ENCODE measurements at regions not wholly inside any gene's neighbourhood (a gene's known extent, or its start where the extent isn't known, plus 50 kb on each side); places are given as distances from the start of the nearest gene placed in this dataset.

GRCh38 chr3:73245459-73245858 is 184.0 kb downstream of the EBLN2 start:
- no peak overlapping the region for H2AK5ac ChIP-seq (ENCODE audit: low read length, severe bottlenecking)
- no peak overlapping the region for H3K9ac ChIP-seq (ENCODE audit: low read length)
- no peak overlapping the region for H3K27ac ChIP-seq (ENCODE audit: low read length, poor library complexity, severe bottlenecking)

GRCh38 chr3:73249047-73249446 is 187.6 kb downstream of the EBLN2 start:
- 93% methylated on average over 4 of the region's 7 CpGs for WGBS
- no peak for DNase-seq
- Histone ChIP-seq H2BK12ac (ENCODE audit: low read length in 2 of 2) (no peak overlapping the region), H2AK5ac (ENCODE audit: low read length, severe bottlenecking) (no peak overlapping the region), H2BK15ac (ENCODE audit: low read depth, poor library complexity, severe bottlenecking) (no peak overlapping the region), H3K9ac (ENCODE audit: low read length) (no peak overlapping the region), H3K9me3 (ENCODE audit: control insufficient read depth, low read length) (peaks cover 10% of the 10 kb centered on the region), H3K27me3 (ENCODE audit: control insufficient read depth in 1 of 2, insufficient read depth in 1 of 2, low read length in 2 of 2) (peaks cover 0 to 13% of the 10 kb centered on the region in 2 experiments), H3K27ac (ENCODE audit: low read length, poor library complexity, severe bottlenecking) (no peak overlapping the region), H2AFZ (ENCODE audit: low read depth, low read length) (no peak overlapping the region), H2BK5ac (ENCODE audit: low read depth, low read length, poor library complexity, severe bottlenecking) (no peak overlapping the region), H3K4me3 (ENCODE audit: insufficient read depth in 1 of 2, low read depth in 1 of 2, low read length in 2 of 2) (no peak overlapping the region), H4K91ac (ENCODE audit: low read length) (no peak overlapping the region), H3K18ac (ENCODE audit: low read depth in 1 of 2, low read length in 2 of 2) (no peak overlapping the region), H3K23ac (ENCODE audit: low read length in 2 of 2) (no peak overlapping the region), H3K79me1 (replicated peaks; ENCODE audit: low read length, poor library complexity, severe bottlenecking) (no peaks in the 10 kb centered on the region), H4K8ac (ENCODE audit: low read length) (no peak overlapping the region), H3K4me1 (ENCODE audit: control insufficient read depth, insufficient read depth, low read depth, low read length) (no peaks in the 10 kb centered on the region), H3K4me2 (ENCODE audit: low read length, poor library complexity, severe bottlenecking) (no peak overlapping the region), H3K4ac (ENCODE audit: low read depth in 1 of 2, low read length in 2 of 2) (no peak overlapping the region), H2BK120ac (ENCODE audit: low read depth, low read length) (no peak overlapping the region), H3K14ac (ENCODE audit: low read length in 2 of 2) (no peak overlapping the region), H3K36me3 (ENCODE audit: control insufficient read depth in 1 of 2, insufficient read depth in 2 of 2, low read depth in 1 of 2, low read length in 2 of 2) (no peaks in the 10 kb centered on the region)

More at GRCh38 chr3:73245459-73245858, 184.0 kb downstream of the EBLN2 start:
- Histone ChIP-seq H3K79me1 (replicated peaks; ENCODE audit: low read length, poor library complexity, severe bottlenecking) (no peaks in the 10 kb centered on the region), H2BK12ac (ENCODE audit: low read length in 2 of 2) (no peak overlapping the region), H3K4me1 (ENCODE audit: control insufficient read depth, insufficient read depth, low read depth, low read length) (no peaks in the 10 kb centered on the region), H3K4ac (ENCODE audit: low read depth in 1 of 2, low read length in 2 of 2) (no peak overlapping the region), H3K36me3 (ENCODE audit: control insufficient read depth in 1 of 2, insufficient read depth in 2 of 2, low read depth in 1 of 2, low read length in 2 of 2) (no peaks in the 10 kb centered on the region), H3K4me2 (ENCODE audit: low read length, poor library complexity, severe bottlenecking) (no peak overlapping the region), H2BK120ac (ENCODE audit: low read depth, low read length) (no peak overlapping the region), H3K9me3 (ENCODE audit: control insufficient read depth, low read length) (peaks cover 10% of the 10 kb centered on the region), H3K23ac (ENCODE audit: low read length in 2 of 2) (no peak overlapping the region), H2BK5ac (ENCODE audit: low read depth, low read length, poor library complexity, severe bottlenecking) (no peak overlapping the region), H3K4me3 (ENCODE audit: insufficient read depth in 1 of 2, low read depth in 1 of 2, low read length in 2 of 2) (no peak overlapping the region), H4K91ac (ENCODE audit: low read length) (no peak overlapping the region), H3K14ac (ENCODE audit: low read length in 2 of 2) (no peak overlapping the region), H3K27me3 (ENCODE audit: control insufficient read depth in 1 of 2, insufficient read depth in 1 of 2, low read length in 2 of 2) (no peaks in the 10 kb centered on the region), H2BK15ac (ENCODE audit: low read depth, poor library complexity, severe bottlenecking) (no peak overlapping the region), H4K8ac (ENCODE audit: low read length) (no peak overlapping the region), H2AFZ (ENCODE audit: low read depth, low read length) (no peak overlapping the region), H3K18ac (ENCODE audit: low read depth in 1 of 2, low read length in 2 of 2) (no peak overlapping the region)
- DNase-seq, result no peak
- 52% methylated on average over 1 of the region's 1 CpG for WGBS

- no peak overlapping the region for H2AK5ac ChIP-seq (ENCODE audit: low read length, severe bottlenecking)
- no peak for DNase-seq
- no peak overlapping the region for H3K14ac ChIP-seq (ENCODE audit: low read length in 2 of 2)
- WGBS, result 53% methylated on average over 5 of the region's 5 CpGs
- no peak overlapping the region for H2BK120ac ChIP-seq (ENCODE audit: low read depth, low read length)
- no peak overlapping the region for H3K4me2 ChIP-seq (ENCODE audit: low read length, poor library complexity, severe bottlenecking)
- no peak overlapping the region for H3K27ac ChIP-seq (ENCODE audit: low read length, poor library complexity, severe bottlenecking)
- no peak overlapping the region for H3K9ac ChIP-seq (ENCODE audit: low read length)
- no peak overlapping the region for H3K23ac ChIP-seq (ENCODE audit: low read length in 2 of 2)
- no peak overlapping the region for H4K8ac ChIP-seq (ENCODE audit: low read length)
- no peak overlapping the region for H4K91ac ChIP-seq (ENCODE audit: low read length)
- H2BK5ac ChIP-seq (ENCODE audit: low read depth, low read length, poor library complexity, severe bottlenecking), result no peak overlapping the region
- no peaks in the 10 kb centered on the region for H3K79me1 ChIP-seq (replicated peaks; ENCODE audit: low read length, poor library complexity, severe bottlenecking)
- no peaks in the 10 kb centered on the region for H3K4me1 ChIP-seq (ENCODE audit: control insufficient read depth, insufficient read depth, low read depth, low read length)
- H3K4me3 ChIP-seq (ENCODE audit: insufficient read depth in 1 of 2, low read depth in 1 of 2, low read length in 2 of 2), result no peak overlapping the region
- H3K4ac ChIP-seq (ENCODE audit: low read depth in 1 of 2, low read length in 2 of 2), result no peak overlapping the region
- no peaks in the 10 kb centered on the region for H3K36me3 ChIP-seq (ENCODE audit: control insufficient read depth in 1 of 2, insufficient read depth in 2 of 2, low read depth in 1 of 2, low read length in 2 of 2)
- no peak overlapping the region for H2AFZ ChIP-seq (ENCODE audit: low read depth, low read length)
- H2BK15ac ChIP-seq (ENCODE audit: low read depth, poor library complexity, severe bottlenecking), result no peak overlapping the region
- no peak overlapping the region for H3K18ac ChIP-seq (ENCODE audit: low read depth in 1 of 2, low read length in 2 of 2)
- no peaks in the 10 kb centered on the region for H3K9me3 ChIP-seq (ENCODE audit: control insufficient read depth, low read length)
- H3K27me3 ChIP-seq (ENCODE audit: control insufficient read depth in 1 of 2, insufficient read depth in 1 of 2, low read length in 2 of 2), result peaks cover 0 to 39% of the 10 kb centered on the region in 2 experiments
- H2BK12ac ChIP-seq (ENCODE audit: low read length in 2 of 2), result no peak overlapping the region
Measured at GRCh38 chr3:73254062-73254461, 192.6 kb downstream of the EBLN2 start.

- Histone ChIP-seq H4K91ac (ENCODE audit: low read length) (no peak overlapping the region), H3K14ac (ENCODE audit: low read length in 2 of 2) (no peak overlapping the region), H3K4me2 (ENCODE audit: low read length, poor library complexity, severe bottlenecking) (no peak overlapping the region), H2AK5ac (ENCODE audit: low read length, severe bottlenecking) (no peak overlapping the region), H3K4me1 (ENCODE audit: control insufficient read depth, insufficient read depth, low read depth, low read length) (no peaks in the 10 kb centered on the region), H3K79me1 (replicated peaks; ENCODE audit: low read length, poor library complexity, severe bottlenecking) (no peaks in the 10 kb centered on the region), H3K4me3 (ENCODE audit: insufficient read depth in 1 of 2, low read depth in 1 of 2, low read length in 2 of 2) (no peak overlapping the region), H4K8ac (ENCODE audit: low read length) (no peak overlapping the region), H2AFZ (ENCODE audit: low read depth, low read length) (no peak overlapping the region), H2BK12ac (ENCODE audit: low read length in 2 of 2) (no peak overlapping the region), H3K18ac (ENCODE audit: low read depth in 1 of 2, low read length in 2 of 2) (no peak overlapping the region), H2BK5ac (ENCODE audit: low read depth, low read length, poor library complexity, severe bottlenecking) (no peak overlapping the region), H3K36me3 (ENCODE audit: control insufficient read depth in 1 of 2, insufficient read depth in 2 of 2, low read depth in 1 of 2, low read length in 2 of 2) (no peaks in the 10 kb centered on the region), H2BK120ac (ENCODE audit: low read depth, low read length) (no peak overlapping the region), H2BK15ac (ENCODE audit: low read depth, poor library complexity, severe bottlenecking) (no peak overlapping the region), H3K23ac (ENCODE audit: low read length in 2 of 2) (no peak overlapping the region), H3K27ac (ENCODE audit: low read length, poor library complexity, severe bottlenecking) (no peak overlapping the region), H3K27me3 (ENCODE audit: control insufficient read depth in 1 of 2, insufficient read depth in 1 of 2, low read length in 2 of 2) (peaks cover 0 to 54% of the 10 kb centered on the region in 2 experiments), H3K9ac (ENCODE audit: low read length) (no peak overlapping the region), H3K4ac (ENCODE audit: low read depth in 1 of 2, low read length in 2 of 2) (no peak overlapping the region), H3K9me3 (ENCODE audit: control insufficient read depth, low read length) (no peaks in the 10 kb centered on the region)
- WGBS, result 55% methylated on average over 4 of the region's 5 CpGs
- no peak for DNase-seq
Measured at GRCh38 chr3:73255609-73256029, 194.2 kb downstream of the EBLN2 start.
